ENCODE measurements at regions not wholly inside any gene's neighbourhood (a gene's known extent, or its start where the extent isn't known, plus 50 kb on each side); places are given as distances from the start of the nearest gene placed in this dataset.

DNA sequence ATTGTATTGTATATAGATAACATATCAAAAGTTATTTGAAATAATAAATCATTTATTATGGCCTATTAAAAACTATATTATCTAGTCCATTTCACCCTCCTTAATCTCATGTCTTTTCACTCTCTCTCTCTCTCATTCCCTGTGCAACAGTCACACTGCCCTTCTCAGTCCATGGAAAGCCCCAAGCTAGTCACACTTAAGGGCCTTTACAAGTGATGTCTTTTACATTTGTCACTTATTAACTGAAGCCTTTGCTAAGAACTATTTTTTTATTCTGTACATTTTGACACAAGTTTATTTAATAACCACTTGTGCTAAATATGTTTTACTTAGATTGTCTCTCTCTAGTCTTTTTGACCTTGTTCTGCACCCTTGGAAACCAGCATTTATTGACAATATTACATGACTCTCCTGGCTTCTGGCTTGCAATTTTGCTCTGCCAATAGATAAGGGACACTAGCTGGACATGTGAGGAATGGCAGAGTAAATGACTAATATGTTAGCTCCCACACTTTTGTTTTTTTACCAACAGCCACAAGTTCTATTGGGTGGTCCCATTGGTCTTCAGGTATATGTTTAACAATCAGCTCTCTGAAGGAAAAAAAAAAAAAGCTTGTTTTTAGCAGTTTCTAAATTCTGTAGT lies 706.8 kb upstream of the POT1 start:
- H3K4me3 ChIP-seq = no peak overlapping the region
- ChIA-PET CTCF (ENCODE audit: low intra/inter-chr PET ratio) (interaction anchor here (0.5 kb wide), 1 partner anchor 748 kb away, joined by 4 read pairs; no protein-coding TSS in a partner anchor), POLR2A (no interaction called here)
- no peaks in the 10 kb centered on the region for H3K27me3 ChIP-seq (ENCODE audit: control insufficient read depth in 2 of 2, insufficient read depth in 2 of 2, low read length in 2 of 2)
- no peaks in the 10 kb centered on the region; the same call in 2 of the 3 replicates for H3K36me3 ChIP-seq (ENCODE audit: control insufficient read depth, insufficient read depth, low read length)
- no peak overlapping the region for H3K4me2 ChIP-seq (ENCODE audit: insufficient read depth, low read length)
- H4K20me1 ChIP-seq (replicated peaks; ENCODE audit: control insufficient read depth, insufficient read depth, low read length) = no peaks in the 10 kb centered on the region
- FAIRE-seq (no peak), ATAC-seq (no peak), DNase-seq (ENCODE audit: extremely low read depth in 1 of 4, low spot score in 3 of 4) (no peak)
- BruUV-seq (replicated peaks) = no TSS peak
- no peaks in the 10 kb centered on the region for H3K79me2 ChIP-seq (ENCODE audit: control insufficient read depth, insufficient read depth, low read length)
- intact Hi-C loops (cut with micrococcal nuclease) (no loop called here), in situ Hi-C loops (cut with MboI) (no loop called here)
- H3K9ac ChIP-seq (ENCODE audit: insufficient read depth in 1 of 2, low read depth in 2 of 2, low read length in 2 of 2) = no peak overlapping the region
- no peaks in the 10 kb centered on the region for H3K4me1 ChIP-seq (replicated peaks in 1 of 2; ENCODE audit: control insufficient read depth in 2 of 2, insufficient read depth in 2 of 2, low read length in 2 of 2)
- no peaks in the 10 kb centered on the region for H3K9me1 ChIP-seq (ENCODE audit: control insufficient read depth, insufficient read depth, low read length)
- H2AFZ ChIP-seq (ENCODE audit: low read depth, low read length) = no peak overlapping the region
- H3K27ac ChIP-seq (ENCODE audit: extremely low read depth, low read depth, low read length) = no peak overlapping the region
- H3K9me3 ChIP-seq (replicated peaks; ENCODE audit: control insufficient read depth, insufficient read depth, low read depth, low read length) = no peaks in the 10 kb centered on the region
- TF ChIP-seq ZBTB1 (CRISPR knock-in tag; IDR thresholded peaks at IDR 0.05; ENCODE audit: borderline replicate concordance, low read depth) (no peak), ZNF347 (CRISPR knock-in tag; IDR thresholded peaks at IDR 0.05; ENCODE audit: low read depth) (no peak), HIVEP1 (CRISPR knock-in tag; IDR thresholded peaks at IDR 0.05) (no peak), ZNF212 (CRISPR knock-in tag; IDR thresholded peaks at IDR 0.05) (no peak), MYNN (IDR thresholded peaks at IDR 0.05) (no peak), MYNN (CRISPR knock-in tag; IDR thresholded peaks at IDR 0.05) (no peak), U2AF1 (optimal IDR thresholded peaks at IDR 0.05; ENCODE audit: low read depth, low read length) (no peak), POLR2G (IDR thresholded peaks at IDR 0.05; ENCODE audit: low read depth, low read length) (no peak), FOXA1 (IDR thresholded peaks at IDR 0.05; ENCODE audit: borderline replicate concordance) (no peak), ZNF561 (CRISPR knock-in tag; conservative IDR thresholded peaks at IDR 0.05) (no peak), MBD2 (IDR thresholded peaks at IDR 0.05; ENCODE audit: borderline replicate concordance, low read depth) (no peak), HCFC1 (IDR thresholded peaks at IDR 0.05; ENCODE audit: low read depth, low read length) (no peak), NCOA6 (IDR thresholded peaks at IDR 0.05) (no peak), SRSF3 (IDR thresholded peaks at IDR 0.05; ENCODE audit: insufficient read depth, low read length) (no peak), ZNF668 (CRISPR knock-in tag; IDR thresholded peaks at IDR 0.05) (no peak)
- TF ChIP-seq, protein P1, sequence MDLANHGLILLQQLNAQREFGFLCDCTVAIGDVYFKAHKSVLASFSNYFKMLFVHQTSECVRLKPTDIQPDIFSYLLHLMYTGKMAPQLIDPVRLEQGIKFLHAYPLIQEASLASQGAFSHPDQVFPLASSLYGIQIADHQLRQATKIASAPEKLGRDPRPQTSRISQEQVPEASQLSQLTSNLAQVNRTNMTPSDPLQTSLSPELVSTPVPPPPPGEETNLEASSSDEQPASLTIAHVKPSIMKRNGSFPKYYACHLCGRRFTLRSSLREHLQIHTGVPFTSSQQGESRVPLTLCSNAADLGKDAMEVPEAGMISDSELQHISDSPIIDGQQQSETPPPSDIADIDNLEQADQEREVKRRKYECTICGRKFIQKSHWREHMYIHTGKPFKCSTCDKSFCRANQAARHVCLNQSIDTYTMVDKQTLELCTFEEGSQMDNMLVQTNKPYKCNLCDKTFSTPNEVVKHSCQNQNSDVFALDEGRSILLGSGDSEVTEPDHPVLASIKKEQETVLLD (IDR thresholded peaks at IDR 0.05) = no peak
- TF ChIP-seq, protein P2, sequence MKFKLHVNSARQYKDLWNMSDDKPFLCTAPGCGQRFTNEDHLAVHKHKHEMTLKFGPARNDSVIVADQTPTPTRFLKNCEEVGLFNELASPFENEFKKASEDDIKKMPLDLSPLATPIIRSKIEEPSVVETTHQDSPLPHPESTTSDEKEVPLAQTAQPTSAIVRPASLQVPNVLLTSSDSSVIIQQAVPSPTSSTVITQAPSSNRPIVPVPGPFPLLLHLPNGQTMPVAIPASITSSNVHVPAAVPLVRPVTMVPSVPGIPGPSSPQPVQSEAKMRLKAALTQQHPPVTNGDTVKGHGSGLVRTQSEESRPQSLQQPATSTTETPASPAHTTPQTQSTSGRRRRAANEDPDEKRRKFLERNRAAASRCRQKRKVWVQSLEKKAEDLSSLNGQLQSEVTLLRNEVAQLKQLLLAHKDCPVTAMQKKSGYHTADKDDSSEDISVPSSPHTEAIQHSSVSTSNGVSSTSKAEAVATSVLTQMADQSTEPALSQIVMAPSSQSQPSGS (CRISPR knock-in tag; IDR thresholded peaks at IDR 0.05) = no peak
- TF ChIP-seq, protein P3, sequence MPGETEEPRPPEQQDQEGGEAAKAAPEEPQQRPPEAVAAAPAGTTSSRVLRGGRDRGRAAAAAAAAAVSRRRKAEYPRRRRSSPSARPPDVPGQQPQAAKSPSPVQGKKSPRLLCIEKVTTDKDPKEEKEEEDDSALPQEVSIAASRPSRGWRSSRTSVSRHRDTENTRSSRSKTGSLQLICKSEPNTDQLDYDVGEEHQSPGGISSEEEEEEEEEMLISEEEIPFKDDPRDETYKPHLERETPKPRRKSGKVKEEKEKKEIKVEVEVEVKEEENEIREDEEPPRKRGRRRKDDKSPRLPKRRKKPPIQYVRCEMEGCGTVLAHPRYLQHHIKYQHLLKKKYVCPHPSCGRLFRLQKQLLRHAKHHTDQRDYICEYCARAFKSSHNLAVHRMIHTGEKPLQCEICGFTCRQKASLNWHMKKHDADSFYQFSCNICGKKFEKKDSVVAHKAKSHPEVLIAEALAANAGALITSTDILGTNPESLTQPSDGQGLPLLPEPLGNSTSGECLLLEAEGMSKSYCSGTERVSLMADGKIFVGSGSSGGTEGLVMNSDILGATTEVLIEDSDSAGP (CRISPR knock-in tag; IDR thresholded peaks at IDR 0.05) = no peak
- TF ChIP-seq, protein P4, sequence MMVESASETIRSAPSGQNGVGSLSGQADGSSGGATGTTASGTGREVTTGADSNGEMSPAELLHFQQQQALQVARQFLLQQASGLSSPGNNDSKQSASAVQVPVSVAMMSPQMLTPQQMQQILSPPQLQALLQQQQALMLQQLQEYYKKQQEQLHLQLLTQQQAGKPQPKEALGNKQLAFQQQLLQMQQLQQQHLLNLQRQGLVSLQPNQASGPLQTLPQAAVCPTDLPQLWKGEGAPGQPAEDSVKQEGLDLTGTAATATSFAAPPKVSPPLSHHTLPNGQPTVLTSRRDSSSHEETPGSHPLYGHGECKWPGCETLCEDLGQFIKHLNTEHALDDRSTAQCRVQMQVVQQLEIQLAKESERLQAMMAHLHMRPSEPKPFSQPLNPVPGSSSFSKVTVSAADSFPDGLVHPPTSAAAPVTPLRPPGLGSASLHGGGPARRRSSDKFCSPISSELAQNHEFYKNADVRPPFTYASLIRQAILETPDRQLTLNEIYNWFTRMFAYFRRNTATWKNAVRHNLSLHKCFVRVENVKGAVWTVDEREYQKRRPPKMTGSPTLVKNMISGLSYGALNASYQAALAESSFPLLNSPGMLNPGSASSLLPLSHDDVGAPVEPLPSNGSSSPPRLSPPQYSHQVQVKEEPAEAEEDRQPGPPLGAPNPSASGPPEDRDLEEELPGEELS (CRISPR knock-in tag; IDR thresholded peaks at IDR 0.05; ENCODE audit: borderline replicate concordance) = no peak
